HG03095 (cell line): ENCODE measurements at regions not wholly inside any gene's neighbourhood (a gene's known extent, or its start where the extent isn't known, plus 50 kb on each side); places are given as distances from the start of the nearest gene placed in this dataset.

Experiments used
- ATAC-seq: cut with Tn5 transposase; IDR thresholded peaks from one replicate; pipeline ENCODE4 v1.9.1; 2021; ENCODE audit warnings: moderate library complexity; ENCODE audit not compliant: unreplicated experiment

DNA sequence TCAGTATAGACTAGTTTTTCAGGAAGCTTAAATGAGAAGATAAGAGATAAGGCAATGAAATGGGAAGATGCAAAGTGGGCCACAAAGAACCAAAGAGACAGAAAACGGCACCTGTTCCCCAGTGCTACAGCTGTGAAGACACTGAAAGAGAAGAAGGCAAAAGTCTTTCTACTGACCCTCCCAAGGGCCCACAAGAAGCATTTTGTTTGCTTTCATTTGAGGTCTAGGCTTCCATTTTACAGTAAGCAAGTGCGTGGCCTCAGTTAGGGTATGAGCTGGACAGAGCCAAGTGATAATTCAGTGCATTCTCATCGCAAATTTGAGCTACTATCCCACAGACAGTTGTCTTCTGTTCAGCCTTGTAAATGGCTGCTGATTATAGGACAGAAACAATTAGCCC lies 53.4 kb upstream of the STK17B start:
- ATAC-seq = no peak

DNA sequence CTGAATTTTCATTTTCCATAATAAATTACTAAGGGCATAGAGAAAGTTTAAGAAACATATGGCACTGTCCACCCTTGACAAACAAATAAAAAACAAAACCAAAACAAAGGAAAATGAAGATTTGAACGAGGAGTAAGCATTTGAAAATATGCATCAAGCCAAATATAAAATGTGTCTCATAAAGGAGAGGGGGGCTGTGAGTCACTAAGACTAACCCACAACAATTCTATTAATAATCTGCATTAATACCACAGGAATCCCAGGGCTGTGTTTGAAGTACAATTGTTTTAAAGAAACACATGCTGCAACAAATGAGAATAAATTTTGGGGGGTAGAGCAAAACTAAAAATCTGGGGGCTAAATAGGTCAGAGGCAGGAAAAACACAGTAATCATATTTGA lies 53.8 kb upstream of the STK17B start:
- ATAC-seq = no peak

DNA sequence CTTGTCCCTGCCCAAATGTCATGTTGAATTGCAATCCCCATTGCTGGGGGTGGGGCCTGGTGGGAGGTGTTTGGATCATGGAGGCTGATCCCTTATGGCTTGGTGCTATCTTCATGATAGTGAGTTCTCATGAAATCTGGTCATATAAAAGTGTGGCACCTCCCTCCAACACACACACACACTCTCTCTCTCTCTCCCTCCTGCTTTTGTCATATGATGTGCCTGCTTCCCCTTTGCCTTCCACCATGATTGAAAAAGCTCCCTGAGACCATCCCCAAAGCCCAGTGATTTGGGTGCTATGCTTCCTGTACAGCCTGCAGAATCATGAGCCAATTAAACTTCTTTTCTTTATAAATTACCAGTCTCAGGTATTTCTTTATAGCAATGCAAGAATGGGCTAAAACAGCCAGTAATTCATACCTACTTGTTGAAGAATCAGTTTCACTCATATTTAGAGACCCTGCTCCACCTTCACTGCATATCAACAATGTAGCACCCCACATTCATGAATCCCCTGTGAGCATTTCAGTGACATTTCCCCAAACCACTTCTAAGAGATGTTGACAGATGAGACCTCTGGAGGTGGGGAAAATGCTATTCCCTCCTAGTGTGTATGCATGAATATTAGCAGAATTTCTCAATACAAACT lies 54.8 kb upstream of the STK17B start:
- no peak for ATAC-seq

DNA sequence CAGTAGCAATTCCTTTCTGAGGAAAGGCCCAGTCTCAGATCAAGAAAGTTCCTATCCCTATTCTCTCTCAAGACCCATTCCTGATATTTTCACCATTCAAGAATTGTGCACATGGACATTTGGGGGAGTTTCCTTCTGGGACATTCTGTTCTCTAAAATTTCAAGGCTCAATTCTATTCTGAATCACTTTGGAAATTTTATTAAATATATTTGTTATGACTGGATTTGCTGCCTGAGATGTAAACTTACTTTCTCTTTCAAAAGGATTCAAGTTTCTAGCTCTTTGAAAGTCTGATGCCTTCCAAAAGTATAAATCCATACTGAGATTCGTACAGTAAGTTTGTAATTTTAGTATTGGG lies 55.3 kb upstream of the STK17B start:
- no peak for ATAC-seq

DNA sequence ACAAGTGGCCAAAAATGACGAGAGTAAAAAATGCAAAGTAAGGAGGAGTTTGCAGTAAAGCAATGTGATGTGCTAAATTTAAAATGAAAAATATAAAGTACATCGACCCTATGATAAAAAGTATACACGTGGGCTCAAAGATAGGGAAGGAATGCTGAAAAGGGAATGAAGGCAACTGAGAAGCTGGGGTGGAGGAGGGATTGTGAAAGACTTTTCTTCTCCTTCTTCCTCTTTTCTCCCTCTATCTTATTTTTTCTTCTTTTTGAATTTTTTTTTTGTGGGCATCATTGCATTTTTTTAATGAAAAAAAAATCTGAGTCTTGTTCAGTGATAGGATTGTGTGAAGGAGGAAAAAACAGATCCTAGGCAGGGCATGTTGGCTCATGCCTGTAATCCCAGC lies 57.6 kb upstream of the STK17B start:
- no peak for ATAC-seq

DNA sequence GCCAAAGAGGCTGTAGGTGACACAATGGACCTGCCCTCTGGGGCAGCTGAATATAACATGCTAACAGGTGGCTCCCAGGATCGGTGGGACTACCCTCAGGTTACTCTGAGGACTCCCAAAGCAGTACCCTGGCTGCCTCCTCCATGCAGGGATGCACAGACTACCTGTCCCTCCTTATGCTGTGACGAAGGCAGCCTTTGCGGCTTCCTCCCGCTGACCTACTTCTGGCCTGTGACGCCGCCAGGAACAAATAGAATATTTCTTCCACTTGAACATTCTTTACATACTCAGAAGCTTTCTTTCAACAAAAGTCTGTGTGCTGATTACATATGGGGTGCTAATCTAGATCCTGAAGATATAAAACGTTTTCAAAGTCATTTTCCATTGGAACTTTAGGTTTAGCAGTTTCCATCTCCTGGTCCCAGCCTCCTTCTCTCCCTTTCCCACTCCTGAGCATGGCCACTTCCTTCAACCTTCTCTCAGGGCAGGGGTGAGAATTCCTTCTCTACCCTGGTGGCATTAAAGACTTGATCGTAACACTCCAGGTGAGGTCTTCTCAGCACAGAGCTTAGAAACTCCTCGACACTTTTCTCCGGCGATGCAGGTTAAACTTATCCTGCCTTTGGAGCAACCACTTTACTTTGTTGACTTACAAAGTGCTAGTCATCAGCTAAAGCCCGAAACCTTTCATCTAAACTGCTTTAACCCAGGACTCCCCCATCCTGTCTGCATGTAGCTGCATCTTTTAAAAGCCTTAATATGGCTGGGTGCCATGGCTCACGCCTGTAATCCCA lies 58.9 kb upstream of the STK17B start:
- ATAC-seq = no peak

DNA sequence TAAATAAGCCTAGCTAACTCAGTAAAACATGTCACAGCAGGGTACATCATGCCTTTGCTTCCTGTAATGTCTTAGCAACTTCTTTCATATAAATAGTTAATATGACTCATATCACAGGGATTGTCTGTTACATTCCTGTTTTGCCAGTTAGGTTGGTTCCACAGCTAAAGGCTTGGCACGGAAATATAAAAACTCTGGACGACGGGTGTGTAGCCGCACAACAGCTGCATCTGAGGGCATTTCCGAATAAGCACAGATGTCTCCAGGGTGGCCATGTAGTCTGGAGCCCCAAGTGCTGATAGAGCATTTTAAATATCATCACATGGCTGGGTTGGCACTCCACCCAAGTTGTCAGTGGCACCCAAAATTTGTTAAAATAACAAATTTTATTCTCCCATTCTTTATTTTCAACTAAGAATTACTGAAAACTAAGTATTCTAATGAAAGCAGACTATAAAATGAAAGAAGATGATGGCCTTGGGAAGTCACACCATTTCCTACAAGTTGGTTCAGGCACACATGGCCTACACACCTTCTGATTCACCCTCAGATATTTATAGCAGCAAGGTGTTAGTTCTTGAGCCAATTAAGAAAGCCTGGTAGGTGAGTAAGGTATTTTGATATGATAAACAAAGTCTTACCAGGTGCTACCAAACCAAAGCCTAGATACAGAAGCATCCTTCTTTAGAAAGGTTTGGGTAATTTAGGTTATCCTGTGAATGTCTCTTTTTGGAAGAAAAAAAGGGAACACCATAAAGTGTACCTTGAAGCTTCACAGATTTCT lies 61.8 kb upstream of the STK17B start:
- peak; percentile 2 for ATAC-seq

DNA sequence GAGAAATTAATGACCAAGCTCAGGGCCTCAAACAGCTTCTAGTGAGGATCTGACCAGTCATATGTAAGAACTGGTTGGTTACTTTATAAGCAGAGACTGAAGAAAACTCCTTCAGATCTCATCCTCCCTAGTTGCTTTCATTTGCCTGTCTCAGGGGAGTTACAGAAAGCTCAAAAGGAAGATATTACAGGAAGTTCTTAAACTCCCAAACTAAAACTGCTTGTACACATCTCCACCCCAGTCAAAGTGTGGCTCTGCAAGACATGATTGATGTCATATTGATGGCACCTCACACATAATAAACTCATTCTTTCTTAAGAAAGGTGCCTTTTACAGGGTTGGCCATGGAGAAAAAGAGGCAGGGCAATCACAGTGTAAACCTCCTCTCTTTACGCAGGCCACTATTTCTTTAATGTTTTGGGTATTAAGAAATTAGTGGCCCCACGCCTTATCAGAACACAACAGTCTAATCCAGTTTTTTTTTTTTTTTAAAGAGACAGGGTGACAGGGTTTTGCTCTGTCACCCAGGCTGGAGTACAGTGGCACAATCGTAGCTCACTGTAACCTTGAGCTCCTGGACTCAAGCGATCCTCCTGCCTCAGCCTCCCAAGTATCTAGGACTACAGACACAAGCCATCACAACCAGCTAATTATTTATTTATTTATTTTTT lies 62.6 kb upstream of the STK17B start:
- ATAC-seq = peak; percentile 89

DNA sequence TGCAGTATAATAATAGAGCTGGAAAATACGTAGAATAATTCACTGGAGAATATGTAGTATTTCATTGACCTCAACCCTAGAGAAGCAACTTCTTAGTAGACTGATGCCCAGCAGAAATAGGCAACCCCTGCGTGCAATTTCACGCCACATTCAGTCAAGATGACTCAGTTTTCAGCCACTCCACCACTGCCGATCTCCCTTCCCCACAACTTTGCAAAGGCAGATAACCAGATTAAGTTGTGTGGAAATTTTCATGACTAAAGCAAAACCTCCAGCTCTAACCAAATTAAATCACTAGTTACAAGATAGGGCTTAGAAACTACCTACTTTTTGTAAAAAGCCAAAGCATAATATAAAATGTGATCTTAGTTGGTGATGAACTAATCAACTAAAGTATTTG lies 63.3 kb upstream of the STK17B start:
- no peak for ATAC-seq

DNA sequence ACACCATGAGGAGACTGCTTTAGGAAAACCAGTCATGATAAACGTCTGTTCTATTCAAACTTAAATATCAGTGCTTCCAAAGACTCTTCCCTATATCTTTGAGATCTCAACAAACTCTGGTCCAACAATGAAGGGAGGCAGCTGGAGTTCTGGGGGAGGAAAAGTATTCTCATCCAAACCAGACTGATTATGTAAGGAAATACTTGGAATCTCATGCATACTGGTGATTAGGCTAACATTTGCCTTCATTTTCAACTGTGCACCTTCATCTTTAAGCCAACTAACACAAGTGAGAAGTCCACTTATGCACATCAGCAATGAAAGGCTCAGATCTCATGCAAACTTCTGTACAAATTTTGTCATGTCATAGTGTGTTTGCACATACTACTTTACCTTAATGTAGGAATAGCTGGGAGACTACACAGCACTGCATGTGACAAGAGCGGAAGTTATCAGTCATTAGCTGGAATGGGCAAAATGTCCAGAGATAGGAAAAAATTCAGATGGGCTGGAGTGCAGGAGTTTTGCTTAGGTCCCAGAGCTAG lies 67.5 kb upstream of the STK17B start:
- no peak for ATAC-seq

DNA sequence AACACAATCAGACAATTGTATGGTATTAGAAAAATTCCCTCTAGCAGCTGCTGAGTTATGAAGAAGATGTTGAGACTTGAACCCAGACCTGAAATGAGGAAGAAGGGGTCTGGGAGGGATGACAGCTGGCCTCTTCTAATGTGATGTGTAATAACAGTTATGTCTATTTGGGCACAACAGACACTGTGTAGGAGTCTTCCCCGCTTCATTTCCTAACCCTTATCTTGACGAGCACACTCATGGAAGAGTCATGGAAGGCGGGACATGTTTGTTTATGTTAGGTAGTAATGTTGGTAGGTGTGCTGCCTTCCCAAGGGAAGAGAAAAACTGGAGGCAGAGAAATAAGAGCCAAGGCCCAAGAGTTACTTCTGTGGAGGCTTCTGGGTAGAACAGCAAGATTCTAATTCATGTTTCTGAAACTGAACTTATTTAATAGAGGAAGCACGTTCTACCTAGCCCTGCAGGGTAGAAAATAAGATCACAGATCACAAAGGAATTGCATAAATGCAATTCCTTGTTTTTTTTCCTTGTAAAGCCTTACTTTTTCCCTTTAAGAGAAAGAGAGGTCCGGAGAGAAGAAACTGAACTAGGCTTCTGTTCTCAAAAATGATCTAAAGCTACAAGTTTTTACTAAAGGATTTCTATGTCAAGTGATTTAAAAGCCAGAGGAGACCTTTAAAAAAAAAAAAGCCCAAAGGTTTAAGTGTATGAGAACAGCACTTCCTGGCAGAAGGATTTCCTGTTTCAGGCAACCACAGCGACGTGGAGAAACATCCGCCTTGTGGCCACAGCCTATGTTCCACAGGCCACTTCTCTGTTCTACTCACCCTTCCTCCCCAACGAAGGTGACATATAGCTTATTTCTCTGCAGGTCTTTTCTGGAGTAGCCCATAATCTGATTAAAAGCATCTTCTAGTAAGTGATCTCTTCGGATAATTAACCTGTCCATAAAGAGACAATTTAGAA lies 68.5 kb upstream of the STK17B start:
- ATAC-seq = peak; percentile 90

DNA sequence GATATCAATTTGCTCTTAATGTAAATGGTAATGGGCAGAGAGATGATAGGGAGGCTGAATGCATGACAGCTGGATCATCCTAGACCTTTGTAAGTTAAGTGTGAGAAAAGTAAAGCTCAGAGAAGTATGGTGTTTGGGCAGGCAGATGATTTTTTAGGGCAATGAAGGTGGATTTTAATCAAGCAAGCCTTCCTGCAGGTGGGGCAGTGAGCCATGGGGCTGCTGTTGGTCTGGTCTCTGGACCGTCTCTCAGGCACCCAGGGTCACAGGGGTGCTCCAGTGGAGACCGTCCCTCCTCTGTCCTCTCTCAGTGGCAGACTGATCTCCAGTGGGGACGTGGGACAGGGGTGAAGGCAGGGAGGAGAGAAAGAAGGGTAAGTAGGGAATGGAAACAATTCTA lies 69.8 kb upstream of the STK17B start:
- ATAC-seq = no peak

DNA sequence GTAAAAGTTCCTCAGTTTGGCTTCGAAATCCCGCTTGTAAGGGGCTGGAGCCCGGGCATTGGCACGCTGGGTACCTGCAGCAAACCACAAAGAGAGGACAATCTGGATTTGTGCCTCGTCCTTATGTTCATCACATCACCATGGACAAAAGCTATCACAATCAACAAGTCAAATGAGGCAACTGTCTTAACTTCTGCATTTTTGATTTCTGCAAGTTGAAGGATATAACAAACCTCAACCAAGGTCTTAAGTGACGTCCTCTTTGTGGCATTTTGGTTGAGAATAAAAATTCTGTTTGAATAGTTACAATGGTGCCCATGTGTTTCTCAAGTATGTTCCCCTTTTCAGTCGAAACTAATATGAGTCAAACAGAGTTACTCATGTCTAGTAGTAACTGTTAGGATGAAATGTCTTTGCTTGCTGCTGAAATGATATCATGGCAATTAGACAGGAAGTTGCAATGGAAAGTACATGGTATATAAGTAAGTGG lies 70.8 kb upstream of the STK17B start:
- peak; percentile 79 for ATAC-seq

DNA sequence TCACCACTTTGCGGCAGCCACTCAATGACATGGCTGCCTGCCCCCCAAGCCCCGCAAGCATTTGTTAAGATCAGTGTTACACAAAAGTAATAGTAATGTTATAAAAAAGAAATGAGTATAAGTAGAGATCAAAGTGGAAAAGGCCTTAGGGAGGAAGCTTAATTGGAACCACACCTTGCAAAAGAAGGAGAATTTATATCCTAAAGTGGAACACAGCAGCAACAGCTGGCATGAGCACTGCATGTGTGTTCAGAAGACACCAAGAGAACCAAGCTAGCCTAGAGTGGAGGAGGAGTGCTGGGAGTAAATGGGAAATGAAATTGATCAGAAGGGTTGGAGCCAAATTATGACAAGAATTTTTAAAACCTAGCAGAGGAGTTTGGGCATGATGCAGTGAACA lies 73.1 kb upstream of the STK17B start:
- ATAC-seq = no peak

DNA sequence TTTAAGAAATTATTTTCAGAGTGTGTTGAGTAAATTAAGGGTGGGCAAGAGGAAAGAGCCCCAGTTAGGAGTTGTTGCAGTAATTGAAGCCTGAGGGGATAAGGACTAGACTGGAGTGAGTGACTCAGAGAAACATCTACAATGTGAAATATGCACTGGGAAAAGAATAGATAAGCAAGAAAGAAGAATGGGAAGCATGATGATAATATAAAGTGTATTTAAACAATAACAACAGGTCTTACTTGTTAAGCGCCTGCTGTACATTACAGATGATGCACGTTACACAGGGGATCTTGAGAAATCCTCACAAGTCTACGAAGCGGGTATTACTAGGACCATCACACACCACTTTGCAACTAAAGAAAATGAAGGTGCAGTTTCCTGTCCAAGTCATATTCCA lies 73.6 kb upstream of the STK17B start:
- ATAC-seq = no peak

DNA sequence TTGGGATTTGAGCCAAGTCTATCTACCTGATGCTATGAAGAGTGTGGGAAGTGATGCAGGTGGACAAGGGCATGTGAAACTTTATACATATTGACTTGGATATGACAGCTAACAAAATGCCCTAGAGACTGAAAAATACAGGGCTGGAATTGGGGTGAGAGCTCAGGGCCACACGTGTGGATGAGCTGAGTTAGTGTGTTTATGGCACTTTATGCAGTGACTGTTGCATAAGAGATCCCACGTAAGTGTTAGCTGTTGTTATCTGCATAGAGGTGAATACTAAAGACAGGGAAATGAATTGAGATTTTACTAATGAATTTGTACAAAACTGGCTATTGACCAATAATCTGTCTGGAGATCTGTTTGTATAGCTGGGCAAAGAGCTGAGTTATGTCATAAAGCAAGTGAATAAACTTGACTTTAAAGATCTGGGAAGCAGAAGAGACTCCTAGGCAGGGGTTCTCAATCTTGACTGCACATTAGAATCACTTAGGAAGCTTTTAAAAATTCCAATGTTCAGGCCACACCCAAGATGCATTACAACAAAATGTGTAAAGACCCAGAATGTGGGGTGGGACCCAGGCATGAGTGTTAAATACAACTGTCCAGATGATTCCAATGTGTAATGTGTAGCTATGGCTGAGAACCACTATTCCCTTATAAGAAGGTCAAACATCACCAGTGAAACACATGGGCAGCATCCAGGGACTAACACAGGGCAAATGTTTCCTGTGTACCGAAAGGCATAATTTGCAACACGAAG lies 74.2 kb upstream of the STK17B start:
- no peak for ATAC-seq

DNA sequence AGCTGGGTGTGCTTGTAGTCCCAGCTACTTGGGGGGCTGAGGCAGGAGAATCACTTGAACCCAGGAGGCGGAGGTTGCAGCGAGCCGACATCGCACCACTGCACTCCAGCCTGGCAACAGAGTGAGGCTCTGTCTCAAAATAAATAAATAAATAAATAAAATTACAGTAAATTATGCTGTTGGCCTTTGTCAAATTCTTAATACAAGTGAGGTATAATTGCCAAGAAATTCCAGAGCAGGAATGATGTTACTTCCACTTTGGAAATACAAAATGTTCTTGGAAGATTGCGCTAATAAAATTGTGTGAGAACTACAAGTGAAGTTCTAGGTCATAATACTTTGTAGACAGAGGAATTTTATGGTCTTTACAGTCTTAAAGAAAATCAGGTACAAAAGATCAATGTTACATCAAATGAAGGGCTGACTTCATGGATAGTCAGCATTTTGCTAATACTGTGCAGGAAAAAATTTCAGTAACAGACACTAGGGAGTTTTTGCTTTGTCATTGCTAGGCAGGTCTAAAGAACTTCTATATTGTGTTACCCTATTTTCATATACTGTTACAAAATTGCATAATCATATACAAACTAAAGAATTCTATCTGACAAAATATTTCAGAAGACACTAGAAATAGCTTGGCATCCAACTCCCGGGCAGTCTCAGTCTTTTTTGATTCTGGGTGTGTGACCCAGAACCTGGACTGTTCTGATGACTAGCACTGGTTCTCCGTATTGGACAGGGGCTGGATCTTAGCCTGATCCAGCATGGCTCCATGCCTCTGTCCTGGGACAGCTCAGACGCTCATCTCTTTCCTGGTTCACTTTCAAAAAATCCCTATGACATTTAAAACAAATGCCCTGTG lies 76.0 kb upstream of the STK17B start:
- no peak for ATAC-seq

DNA sequence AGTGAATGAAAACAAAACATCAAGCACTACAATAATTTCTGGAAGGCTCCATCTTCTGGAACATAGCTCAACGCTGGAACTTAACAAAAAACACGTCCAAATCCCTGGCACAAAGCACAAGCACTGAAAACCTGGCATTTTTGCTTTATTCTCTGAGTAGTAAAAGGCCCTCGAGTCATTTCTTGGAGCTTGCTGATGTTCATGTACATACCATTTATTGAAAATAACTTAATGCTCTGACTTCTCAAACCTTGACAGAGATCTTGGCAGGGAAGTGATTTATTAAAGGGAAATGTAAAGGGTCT lies 76.5 kb upstream of the STK17B start:
- no peak for ATAC-seq
